ENCODE measurements at regions not wholly inside any gene's neighbourhood (a gene's known extent, or its start where the extent isn't known, plus 50 kb on each side); places are given as distances from the start of the nearest gene placed in this dataset.
A peak's percentile ranks its signal among the peaks of the same experiment; 100 is the strongest.

DNA sequence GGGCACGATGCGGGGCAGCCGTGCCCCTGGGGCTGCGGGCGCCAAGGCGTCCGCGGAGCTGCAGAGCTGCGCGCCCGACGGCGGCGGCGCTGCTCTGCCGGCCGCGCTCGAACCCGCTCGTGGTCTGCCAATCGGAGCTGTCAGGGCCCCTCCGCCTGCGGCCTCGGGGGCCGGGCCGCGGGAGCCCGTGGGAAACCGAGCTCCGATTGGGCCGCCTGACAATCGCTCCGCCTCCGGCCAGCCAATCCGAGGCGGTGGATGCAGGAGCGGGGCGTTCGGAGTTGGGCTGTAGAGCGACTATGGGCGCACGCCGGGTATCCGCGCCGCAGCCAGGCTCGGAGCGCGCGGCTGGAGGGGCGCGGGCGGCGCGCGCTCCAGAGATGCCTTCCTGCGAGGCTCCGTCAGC, 100.5 kb upstream of the SOD1 start:
- Mint-ChIP-seq H3K27me3 (peaks cover 29% of the 10 kb centered on the region), H3K9me3 (no peaks in the 10 kb centered on the region), H3K36me3 (peaks cover 13% of the 10 kb centered on the region), H3K4me3 (peak overlapping the region; percentile 96), H3K27ac (peak overlapping the region; percentile 91), H3K4me1 (ENCODE audit: unreplicated experiment) (peaks cover 41% of the 10 kb centered on the region)
- DNase-seq (ENCODE audit: extremely low spot score, unreplicated experiment): peak; percentile 97
- TF ChIP-seq, protein P1, sequence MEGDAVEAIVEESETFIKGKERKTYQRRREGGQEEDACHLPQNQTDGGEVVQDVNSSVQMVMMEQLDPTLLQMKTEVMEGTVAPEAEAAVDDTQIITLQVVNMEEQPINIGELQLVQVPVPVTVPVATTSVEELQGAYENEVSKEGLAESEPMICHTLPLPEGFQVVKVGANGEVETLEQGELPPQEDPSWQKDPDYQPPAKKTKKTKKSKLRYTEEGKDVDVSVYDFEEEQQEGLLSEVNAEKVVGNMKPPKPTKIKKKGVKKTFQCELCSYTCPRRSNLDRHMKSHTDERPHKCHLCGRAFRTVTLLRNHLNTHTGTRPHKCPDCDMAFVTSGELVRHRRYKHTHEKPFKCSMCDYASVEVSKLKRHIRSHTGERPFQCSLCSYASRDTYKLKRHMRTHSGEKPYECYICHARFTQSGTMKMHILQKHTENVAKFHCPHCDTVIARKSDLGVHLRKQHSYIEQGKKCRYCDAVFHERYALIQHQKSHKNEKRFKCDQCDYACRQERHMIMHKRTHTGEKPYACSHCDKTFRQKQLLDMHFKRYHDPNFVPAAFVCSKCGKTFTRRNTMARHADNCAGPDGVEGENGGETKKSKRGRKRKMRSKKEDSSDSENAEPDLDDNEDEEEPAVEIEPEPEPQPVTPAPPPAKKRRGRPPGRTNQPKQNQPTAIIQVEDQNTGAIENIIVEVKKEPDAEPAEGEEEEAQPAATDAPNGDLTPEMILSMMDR (conservative IDR thresholded peaks at IDR 0.05): peak; percentile 63

DNA sequence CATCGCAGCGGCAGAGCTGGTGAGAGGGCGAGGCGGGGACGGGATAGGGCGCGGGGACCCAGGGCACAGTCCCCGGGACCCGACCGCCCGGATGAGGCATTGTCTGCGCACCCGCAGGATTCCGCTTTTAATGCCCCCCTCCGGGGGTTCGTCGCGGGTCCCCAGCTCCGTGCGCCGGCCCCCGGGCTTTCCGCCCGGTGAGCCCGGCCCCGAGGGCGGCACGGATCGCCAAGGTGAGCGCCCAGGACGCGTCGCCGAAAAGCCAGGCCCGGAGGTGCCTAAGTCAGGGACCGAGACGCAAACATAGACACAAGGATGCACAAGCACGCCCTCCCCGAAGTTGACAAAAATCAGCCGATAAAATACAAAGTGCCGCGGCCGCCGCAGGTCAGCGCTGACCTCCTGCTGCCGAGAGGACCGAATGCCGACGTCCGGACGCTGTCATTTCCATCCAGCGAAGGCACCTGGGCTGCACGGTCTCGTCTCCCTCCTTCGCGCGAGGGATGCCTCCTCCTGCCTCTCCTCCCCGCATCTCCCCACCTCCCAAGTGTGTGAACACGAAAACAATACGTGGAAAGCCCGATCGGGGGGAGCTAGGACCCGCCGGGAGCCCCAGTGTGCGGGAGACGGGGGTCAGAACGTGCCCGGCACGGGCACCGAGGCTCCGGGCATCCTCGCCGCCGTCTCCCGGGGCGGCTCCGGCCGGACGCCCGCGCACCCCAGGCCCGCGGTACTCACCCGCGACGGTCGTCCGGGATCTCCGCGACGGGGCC, 101.1 kb upstream of the SOD1 start:
- no peak overlapping the region for H3K27ac Mint-ChIP-seq
- H3K27me3 Mint-ChIP-seq: peaks cover 29% of the 10 kb centered on the region
- H3K4me3 Mint-ChIP-seq: peak overlapping the region; percentile 91
- H3K36me3 Mint-ChIP-seq: peaks cover 10% of the 10 kb centered on the region
- peaks cover 46% of the 10 kb centered on the region for H3K4me1 Mint-ChIP-seq (ENCODE audit: unreplicated experiment)
- DNase-seq (ENCODE audit: extremely low spot score, unreplicated experiment): peak; percentile 78
- no peaks in the 10 kb centered on the region for H3K9me3 Mint-ChIP-seq
- TF ChIP-seq, protein P1 (conservative IDR thresholded peaks at IDR 0.05): no peak

DNA sequence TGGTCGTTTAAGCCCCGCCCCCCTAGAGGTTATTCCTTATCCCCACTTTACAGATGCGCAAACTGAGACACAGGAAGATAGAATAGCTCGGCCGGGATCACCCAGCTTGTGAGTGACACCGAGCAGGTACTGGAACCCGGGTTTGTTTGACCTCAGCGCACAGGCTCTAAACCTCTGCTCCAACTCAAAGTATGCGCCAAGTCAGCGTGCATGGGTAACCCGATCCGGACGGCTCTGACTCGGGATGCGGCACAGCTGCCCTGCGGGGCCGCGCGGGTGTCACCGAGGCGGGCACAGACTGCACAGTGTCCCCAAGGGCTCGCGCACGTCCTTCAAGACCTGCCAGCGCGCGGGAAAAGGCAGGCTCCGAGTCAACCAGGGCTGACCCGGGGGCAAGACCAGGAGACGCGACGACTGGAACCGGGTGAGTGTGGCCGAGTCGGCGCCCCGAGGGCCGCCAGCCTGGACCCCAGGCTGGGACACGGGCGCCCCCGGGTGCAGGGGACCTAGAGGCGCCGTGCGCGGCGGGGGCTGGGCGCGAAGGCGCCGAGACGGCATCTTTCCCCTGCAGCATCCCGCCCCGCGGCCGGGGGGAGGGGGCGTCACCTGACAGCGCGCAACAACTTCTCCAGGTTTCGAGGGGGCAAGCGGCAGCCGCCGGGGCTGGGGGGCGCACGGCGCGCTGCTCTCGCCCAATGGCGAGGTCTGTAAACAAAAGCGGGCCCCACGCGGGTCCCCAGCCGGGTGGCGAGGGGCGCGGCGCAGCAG, 101.9 kb upstream of the SOD1 start:
- Mint-ChIP-seq H3K4me1 (ENCODE audit: unreplicated experiment) (peaks cover 46% of the 10 kb centered on the region), H3K9me3 (no peaks in the 10 kb centered on the region), H3K4me3 (peak overlapping the region; percentile 85), H3K27ac (no peak overlapping the region), H3K36me3 (peaks cover 7% of the 10 kb centered on the region), H3K27me3 (peaks cover 29% of the 10 kb centered on the region)
- DNase-seq (ENCODE audit: extremely low spot score, unreplicated experiment): peak; percentile 72
- TF ChIP-seq, protein P1 (conservative IDR thresholded peaks at IDR 0.05): no peak

DNA sequence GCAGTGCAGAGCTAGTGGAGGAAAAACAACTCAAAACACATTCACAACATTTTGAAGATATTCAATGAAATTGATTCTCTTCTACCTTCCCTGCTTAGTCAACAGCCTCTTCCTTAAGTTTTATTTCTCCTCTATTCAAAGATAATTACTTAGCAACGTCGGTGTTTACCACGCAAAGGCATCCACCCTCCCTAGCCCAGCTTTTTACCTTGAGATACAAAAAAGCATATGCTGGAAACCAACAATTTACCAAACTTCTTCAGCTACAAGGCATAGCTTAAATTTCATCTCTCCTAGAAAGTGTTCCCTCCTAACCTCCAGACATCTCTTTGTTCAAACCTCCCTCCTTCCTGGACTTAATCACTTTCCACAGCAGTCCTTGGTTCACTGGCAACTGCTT, 102.8 kb upstream of the SOD1 start:
- TF ChIP-seq, protein P1 (conservative IDR thresholded peaks at IDR 0.05): no peak
- Mint-ChIP-seq H3K36me3 (peaks cover 4% of the 10 kb centered on the region), H3K4me3 (peak overlapping the region; percentile 85), H3K9me3 (no peaks in the 10 kb centered on the region), H3K27ac (peak overlapping the region; percentile 45), H3K27me3 (peaks cover 29% of the 10 kb centered on the region), H3K4me1 (ENCODE audit: unreplicated experiment) (peaks cover 46% of the 10 kb centered on the region)
- no peak for DNase-seq (ENCODE audit: extremely low spot score, unreplicated experiment)

DNA sequence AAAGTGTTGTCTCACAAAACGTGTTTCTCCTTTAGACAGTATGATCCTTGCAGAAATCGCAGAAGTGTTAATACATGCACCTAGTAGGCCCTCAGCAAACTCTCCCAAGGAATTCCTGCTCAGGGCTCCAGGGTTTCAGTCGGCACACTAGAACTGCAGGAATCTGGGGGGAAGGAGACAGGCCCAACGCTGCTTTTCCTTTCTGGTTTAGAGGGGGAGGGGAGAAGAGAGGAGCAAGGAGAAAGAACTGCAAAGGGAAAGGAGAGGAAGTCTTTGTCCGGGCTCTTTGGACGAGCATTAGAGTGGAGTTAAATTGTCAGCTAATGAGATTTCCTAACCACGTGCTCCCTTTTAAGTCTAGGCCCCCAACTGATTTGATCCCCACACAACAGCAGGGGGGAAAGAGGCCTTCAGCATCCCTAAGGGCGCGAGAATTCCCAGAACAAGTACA, 103.7 kb upstream of the SOD1 start:
- Mint-ChIP-seq H3K36me3 (peaks cover 4% of the 10 kb centered on the region), H3K9me3 (no peaks in the 10 kb centered on the region), H3K4me1 (ENCODE audit: unreplicated experiment) (peaks cover 45% of the 10 kb centered on the region), H3K27me3 (peaks cover 29% of the 10 kb centered on the region), H3K4me3 (peak overlapping the region; percentile 85), H3K27ac (peak overlapping the region; percentile 59)
- TF ChIP-seq, protein P1 (conservative IDR thresholded peaks at IDR 0.05): no peak
- DNase-seq (ENCODE audit: extremely low spot score, unreplicated experiment): no peak

All from type B pancreatic cell (in vitro differentiated cells).